Right lung (tissue), 2 donors: ENCODE measurements at regions not wholly inside any gene's neighbourhood (a gene's known extent, or its start where the extent isn't known, plus 50 kb on each side); places are given as distances from the start of the nearest gene placed in this dataset.

Experiments
- DNase-seq, 2 donors: peaks; one replicate each; pipeline ENCODE4 v3.0.0-alpha.2; 2013

GRCh38 chr9:113646946-113647914, 183.7 kb downstream of the RGS3 start:
- no peak for DNase-seq

DNA sequence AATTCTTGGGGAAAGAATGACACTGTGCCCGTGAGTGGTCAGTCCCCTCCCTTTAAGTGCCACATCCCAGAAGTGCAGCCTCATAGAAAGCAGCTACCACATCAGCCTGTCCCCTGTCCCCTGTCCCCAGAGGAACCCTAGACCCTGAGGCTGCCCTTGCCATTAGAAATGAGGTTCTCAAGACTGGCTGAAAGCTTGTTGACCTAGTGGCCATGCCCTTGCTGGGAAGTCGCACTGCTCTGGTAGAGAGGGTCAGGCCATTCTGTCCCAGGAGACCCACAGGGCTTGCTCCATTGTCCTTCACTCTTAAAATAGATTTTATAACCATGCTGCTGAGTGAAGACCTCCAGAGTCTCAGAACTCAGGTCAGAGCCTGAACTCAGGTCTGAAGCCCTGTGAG, 184.5 kb downstream of the RGS3 start:
- DNase-seq = no peak

GRCh38 chr9:113648586-113648985, 185.1 kb downstream of the RGS3 start:
- no peak for DNase-seq

DNA sequence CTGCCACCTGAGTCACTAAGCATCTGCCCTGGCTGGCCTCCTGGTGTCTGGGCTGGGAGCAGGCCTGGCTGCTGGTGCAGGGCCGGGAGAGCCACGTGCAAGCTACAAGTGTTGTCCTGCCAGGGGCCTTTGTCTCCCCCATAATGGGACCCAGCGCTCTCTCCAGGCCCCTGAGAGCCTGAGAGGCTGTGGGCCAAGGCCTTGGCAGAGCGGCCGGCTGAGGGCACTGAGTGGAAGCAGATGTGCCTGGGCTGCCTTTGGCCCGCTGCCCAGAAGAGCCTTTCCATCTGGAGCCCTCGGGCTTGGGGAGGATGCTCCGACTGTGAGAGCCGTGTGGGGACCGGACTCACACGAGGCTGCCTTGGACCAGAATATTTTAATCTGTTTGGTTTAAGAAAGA, 185.5 kb downstream of the RGS3 start:
- DNase-seq = peak in 1 of 2 donors; percentile 45

DNA sequence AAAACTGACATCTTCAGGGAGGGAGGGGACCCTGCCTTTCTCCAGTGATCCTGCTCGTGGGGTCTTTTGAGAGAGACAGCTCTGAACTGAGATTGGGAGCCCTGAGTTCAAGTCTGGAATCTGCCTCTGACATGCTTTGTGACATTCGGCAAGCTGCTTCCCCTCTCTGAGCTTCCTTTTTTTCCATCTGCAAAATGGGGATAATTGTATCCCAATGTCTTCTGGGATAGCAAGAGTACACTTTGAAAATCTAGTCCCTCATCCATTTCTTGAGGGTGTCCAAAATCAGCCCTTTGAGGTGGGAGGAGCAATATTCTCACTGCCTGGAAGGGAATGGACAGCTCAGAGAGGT, 186.3 kb downstream of the RGS3 start:
- DNase-seq = no peak

GRCh38 chr9:113650207-113651131, 186.9 kb downstream of the RGS3 start:
- no peak for DNase-seq

GRCh38 chr9:113651896-113652295, 188.4 kb downstream of the RGS3 start:
- DNase-seq = no peak

- no peak for DNase-seq
These were observed 189.0 kb downstream of the RGS3 start for GRCh38 chr9:113652355-113653152.

DNA sequence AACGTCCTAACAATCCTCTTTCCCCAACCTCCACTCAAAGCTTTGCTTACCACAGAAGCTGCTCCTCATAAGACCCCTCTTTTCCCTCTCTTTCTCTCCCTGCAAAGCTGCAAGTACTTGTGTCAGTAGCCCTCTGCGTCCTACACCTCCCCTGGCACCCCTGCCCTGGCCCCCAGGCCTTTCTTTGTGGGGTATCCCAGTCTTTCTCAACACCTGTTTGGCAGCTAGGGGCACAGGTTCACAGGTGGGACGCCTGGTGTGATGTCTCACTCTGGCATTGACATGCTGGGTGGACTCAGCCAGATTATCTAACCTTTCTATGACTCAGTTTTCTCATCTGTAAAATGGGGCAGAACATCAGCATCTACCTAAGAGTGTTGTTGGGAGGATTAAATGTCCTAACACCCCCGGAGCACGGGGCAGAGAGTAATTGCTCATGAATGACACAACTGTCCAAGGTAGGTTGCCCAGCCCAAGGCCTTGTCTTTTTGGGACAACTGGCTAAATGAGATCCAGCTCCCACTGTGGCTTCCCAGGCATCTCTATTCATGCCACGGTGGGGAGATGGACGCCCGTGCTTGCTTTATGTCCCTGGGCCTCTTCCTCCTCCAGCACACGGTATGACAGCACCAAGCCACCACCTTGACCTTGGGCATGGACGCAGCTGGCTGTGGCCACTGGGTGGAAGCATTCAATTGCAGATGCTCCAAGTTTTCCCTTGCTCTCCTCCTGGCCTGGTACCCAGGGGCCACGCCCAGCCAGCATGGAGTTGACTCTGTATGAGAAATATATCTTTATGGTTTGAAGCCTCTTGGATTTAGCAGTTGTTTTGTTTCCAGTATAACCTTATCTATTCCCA, 190.4 kb downstream of the RGS3 start:
- DNase-seq = no peak

DNA sequence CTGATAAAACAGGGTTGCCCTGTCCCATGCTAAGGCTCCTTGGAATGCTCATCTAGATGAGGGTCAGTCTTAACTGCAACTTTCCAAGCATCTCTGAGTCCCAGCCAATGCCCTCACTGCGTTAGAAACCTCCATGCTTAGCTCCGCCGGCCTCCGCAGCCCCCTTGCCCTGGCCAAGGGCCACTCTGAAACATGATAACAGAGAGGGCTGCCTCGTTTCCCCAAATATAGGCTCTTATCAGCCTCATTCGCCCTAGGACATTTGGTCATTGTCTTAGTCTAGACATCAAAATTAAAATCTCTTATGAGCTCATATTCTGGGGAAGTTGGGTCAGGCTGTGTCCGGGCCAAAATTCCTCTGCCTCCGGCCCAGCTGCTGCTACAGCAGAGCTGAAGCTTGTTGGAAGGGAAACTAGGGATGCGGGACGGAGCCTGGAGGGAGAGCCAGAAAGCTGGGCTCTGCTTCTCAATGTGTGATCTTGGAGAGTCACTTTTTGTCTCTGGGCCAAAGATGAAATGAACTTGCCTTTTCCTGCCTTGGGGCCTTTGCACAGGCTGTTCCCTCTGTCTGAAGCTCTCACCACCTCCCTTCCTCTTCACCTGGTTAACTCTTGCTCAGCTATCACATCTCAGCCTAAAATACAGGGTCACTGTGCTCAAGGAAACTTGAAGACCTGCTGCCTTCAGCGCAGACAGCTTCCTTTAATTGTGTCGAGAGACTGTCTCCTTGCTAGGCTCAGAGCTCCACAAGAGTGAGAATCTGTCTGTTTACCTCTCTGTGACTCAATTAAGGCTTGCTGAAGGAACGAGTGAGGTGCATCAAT, 191.3 kb downstream of the RGS3 start:
- peak; percentile 82 to 86 for DNase-seq

GRCh38 chr9:113656771-113657670, 193.5 kb downstream of the RGS3 start:
- no peak for DNase-seq

- DNase-seq = peak; percentile 69 to 85
These were observed 194.4 kb downstream of the RGS3 start for GRCh38 chr9:113657765-113658544.

DNA sequence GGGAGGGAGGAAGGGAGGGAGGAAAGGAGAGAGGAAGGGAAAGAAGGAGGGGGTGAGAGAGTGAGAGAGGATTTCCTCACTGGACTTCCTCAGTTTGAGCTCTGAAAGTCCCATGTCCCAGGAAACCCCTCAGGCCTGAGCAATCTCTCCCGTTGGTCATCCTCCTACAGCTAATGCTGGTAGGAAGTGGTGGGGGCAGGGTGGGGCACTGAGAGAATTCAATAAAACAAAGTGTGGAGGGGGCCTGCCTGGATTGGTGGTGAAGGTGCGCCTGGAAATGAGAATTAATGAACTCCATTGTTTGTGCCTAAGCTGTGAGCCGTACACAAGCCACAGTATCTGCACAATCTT, 195.0 kb downstream of the RGS3 start:
- no peak for DNase-seq

GRCh38 chr9:113659039-113659438, 195.5 kb downstream of the RGS3 start:
- no peak for DNase-seq

- DNase-seq = no peak
These were observed 196.2 kb downstream of the RGS3 start for GRCh38 chr9:113659740-113660139.

DNA sequence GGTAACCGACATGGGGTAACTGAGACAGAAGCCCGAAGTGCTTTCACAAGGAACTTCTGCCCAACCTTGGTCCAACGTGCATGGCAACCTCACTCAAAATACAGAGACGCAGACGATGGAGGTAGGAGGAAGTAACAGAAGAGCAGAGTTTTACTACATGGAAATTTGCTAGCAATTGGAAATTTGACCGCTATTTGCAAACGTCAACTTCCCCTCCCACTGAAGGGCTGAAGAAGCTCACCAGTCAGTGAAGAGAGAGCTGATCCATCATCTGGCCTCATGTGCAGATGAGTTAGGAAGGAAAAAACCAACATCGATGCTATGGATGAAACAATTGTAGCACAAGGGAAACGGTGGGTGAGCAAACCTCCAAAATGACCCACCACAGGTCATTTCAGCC, 196.7 kb downstream of the RGS3 start:
- DNase-seq = no peak

DNA sequence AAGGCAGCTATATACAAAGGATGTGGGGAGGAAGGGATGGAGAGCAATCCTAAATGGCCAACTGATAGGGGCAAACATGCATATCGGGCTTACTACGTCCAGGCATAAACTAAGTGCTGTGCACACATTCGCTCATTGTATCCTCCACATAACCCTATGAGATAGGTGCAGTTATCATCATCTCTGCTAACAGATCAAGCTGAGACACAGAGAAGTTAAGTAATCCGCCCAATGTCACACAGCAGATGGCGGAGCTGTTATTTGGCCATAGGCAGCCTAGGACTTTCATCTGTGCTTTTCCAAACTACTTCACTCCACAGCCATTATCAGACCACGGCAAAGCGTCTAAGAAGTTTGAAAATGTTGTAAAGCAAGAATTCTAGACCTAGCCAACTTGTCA, 197.5 kb downstream of the RGS3 start:
- no peak for DNase-seq
